Smooth muscle cell of the brain vasculature (primary cell): ENCODE measurements at regions not wholly inside any gene's neighbourhood (a gene's known extent, or its start where the extent isn't known, plus 50 kb on each side); places are given as distances from the start of the nearest gene placed in this dataset.

Experiments used
- DNase-seq: peaks from one replicate; pipeline ENCODE4 v3.0.0-alpha.2; 2012; ENCODE audit warnings: low read depth, low spot score

- no peak for DNase-seq
Measured at GRCh38 chr12:107225635-107226034, 132.3 kb upstream of the CRY1 start.

- DNase-seq: no peak
Measured at GRCh38 chr12:107226126-107226525, 132.8 kb upstream of the CRY1 start.

DNA sequence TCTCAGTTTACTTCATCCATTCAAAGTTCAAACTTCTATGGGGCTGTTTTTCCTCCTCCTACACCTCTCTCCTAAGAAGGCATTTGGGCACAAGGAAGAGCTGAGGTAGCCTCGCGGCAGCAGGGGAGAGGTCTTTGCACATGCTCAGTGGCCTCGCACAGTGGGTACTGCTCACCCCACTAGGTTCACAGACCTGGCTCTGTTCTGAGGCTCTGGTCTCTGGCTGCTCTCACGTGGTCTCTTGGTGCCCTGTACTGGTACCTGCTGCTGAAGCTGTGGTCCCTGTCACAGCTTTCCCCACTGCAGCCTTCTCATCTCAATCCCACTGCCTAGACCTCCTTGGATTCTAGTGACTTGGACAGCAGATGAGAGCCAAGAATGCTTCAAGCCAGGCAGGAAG lies 134.7 kb upstream of the CRY1 start:
- DNase-seq: no peak

- DNase-seq: no peak
Measured at GRCh38 chr12:107229827-107230226, 136.5 kb upstream of the CRY1 start.

DNA sequence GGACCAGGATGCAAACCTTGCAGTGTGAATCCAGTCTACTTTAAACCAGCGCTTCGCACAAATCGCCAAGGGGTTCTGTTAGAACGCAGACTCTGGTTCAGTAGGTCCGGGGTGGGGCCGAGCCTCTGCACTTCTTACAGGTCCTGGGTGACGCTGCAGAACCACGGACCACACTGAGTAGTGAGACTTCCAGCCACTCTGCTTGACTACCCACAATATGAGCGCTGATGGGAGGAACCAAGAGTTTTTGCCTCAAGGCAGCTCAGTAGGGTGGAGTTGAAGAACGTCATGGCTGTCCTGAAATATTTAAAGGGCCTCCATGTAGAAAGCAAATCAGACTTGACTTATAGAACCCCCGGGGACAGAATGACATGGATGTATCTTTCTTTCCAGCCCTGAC lies 138.0 kb upstream of the CRY1 start:
- no peak for DNase-seq

- DNase-seq: no peak
Measured at GRCh38 chr12:107233551-107233950, 140.2 kb upstream of the CRY1 start.

DNA sequence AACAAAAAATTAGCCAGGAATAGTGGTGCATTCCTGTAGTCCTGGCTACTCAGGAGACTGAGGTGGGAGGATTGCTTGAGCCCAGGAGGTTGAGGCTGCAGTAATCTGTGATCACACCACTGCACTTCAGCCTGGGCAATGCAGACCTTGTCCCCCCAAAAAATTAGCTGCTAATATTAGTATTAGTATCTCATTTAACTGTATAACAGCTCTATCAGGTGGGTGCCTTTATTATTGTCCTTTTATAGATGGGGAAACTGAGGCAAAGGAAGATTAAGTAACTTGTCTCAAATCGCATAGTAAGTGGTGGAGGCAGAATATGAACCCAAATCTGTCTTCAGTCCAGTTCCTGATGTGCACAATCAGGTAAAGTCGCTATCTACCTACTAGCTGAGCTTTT lies 142.3 kb upstream of the CRY1 start:
- DNase-seq: no peak

GRCh38 chr12:107236824-107237511 lies 143.6 kb upstream of the CRY1 start:
- no peak for DNase-seq

DNA sequence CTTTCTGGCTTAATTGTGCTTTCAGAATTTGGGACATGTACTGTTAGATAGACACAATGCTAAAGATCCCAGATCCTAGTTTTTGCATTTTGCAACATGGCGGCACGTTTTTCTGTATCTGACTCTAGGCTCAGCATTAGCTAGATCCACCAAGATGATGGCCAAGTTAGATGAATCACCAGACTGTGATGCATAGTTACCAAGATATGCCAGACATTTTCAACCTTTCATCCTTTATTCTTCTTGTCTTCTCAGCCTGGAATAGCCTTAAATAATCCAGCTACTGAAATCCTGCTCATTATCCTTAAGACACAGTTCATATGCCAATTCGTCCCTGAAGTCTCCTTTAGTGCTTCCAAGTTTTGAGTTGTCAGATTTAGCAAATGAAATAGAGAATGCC lies 144.9 kb upstream of the CRY1 start:
- DNase-seq: no peak

GRCh38 chr12:107241411-107241810 lies 148.1 kb upstream of the CRY1 start:
- no peak for DNase-seq

GRCh38 chr12:107242189-107242588 lies 148.8 kb upstream of the CRY1 start:
- no peak for DNase-seq

DNA sequence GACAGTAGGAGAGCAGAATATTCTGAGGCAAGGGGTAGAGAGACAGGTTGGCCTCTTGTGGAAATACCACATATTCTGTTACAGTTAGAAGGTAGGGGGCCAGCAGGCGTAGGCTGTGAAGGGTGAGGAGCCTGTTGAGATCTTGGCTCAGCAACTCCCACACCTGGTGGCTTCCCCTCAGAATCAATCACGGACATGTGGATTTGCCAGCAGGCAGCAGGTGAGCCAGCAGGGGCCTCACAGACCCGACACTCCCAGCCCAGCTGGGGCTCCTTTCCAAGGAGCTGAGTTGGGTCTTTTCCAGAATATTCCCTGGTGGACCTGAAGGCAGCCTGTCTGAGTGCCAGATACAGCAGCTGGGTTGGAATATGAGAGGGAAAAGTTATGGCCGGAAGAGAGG lies 150.0 kb upstream of the CRY1 start:
- no peak for DNase-seq

DNA sequence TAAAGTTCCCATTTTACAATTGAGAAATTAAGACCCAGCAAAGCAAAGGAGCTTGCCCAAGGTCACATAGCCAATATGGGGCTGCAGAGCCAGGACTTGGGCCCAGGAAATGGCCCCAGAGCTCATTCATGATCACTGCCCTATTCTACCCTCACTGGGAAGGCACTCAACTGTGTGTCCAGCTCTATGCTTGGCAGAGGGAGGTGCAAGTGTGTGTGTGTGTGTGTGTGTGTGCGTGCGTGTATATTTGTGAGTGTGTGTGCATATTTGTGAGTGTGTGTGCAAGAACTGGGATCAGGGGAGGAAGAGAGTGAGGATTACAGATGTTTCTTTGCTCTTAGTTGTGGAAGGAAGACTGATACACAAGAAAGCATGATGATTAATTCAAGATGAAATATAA lies 151.2 kb upstream of the CRY1 start:
- no peak for DNase-seq

GRCh38 chr12:107247650-107248049 lies 154.3 kb upstream of the CRY1 start:
- DNase-seq: no peak

- no peak for DNase-seq
Measured at GRCh38 chr12:107248187-107248586, 154.8 kb upstream of the CRY1 start.

DNA sequence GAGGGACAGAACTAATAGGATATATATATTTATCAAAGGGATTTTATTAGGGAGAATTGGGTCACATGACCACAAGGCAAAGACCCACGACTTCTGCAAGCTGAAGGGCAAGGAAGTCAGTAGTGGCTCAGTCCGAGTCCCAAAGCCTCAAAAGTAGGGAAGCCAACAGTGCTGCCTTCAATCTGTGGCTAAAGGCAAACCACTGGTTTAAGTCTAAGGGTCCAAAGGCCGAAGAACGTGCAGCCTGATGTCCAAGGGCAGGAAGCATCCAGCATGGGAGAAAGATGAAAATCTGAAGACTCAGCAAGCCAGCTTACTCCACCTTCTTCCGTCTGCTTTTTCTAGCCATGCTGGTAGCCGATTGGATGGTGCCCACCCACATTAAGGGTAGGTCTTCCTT lies 157.9 kb upstream of the CRY1 start:
- DNase-seq: no peak

GRCh38 chr12:107253361-107253760 lies 160.0 kb upstream of the CRY1 start:
- no peak for DNase-seq

- DNase-seq: no peak
Measured at GRCh38 chr12:107254258-107254856, 161.0 kb upstream of the CRY1 start.

DNA sequence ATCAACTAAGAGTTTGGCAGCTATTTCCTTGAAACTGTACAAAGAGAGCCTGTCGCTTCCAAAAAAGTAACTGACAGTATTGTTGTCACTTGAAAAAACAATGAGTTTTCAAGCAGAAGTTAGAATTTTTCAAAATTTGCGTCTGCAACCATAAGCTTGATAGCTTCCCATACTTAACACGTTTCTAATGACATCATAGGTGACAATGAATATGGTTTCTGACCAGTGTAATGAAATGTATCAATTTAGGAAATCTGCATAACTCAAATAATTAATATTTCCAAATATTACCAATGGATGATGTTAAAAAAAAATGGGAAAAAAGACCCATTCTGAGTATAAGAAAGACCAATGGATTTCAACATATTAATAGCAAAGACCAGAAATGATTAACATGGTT lies 165.4 kb upstream of the CRY1 start:
- no peak for DNase-seq

GRCh38 chr12:107263980-107264379 lies 170.6 kb upstream of the CRY1 start:
- no peak for DNase-seq

DNA sequence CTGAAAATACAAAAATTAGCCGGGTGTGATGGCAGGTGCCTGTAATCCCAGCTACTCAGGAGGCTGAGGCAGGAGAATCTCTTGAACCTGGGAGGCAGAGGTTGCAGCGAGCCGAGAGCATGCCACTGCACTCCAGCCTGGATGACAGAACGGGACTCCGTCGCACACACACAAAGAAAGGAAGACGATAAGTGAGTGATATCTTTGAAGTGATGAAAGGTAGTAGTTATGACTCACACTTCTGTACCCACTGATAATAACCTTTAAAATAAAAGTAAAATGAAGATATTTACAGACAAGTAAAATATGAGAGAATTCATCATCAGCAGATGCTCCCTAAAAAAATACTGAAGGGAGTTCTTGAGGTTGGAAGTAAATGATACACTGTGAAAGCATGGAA lies 171.3 kb upstream of the CRY1 start:
- DNase-seq: no peak

- DNase-seq: no peak
Measured at GRCh38 chr12:107267604-107268003, 174.3 kb upstream of the CRY1 start.

DNA sequence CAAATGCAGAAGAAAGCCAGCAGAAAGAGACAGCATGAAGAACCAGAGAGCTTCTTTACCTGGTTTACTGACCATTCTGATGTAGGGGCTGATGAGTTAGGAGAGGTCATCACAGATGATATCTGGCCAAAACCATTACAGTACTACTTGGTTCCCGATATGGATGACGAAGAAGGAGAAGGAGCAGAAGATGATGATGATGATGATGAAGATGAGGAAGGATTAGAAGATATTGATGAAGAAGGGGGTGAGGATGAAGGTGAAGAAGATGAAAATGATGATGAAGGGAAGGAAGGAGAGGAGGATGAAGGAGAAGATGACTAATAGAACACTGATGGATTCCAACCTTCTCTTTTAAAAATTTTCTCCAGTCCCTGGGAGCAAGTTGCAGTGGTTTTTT lies 178.2 kb upstream of the CRY1 start:
- DNase-seq: no peak

- DNase-seq: no peak
Measured at GRCh38 chr12:107275530-107275929, 182.2 kb upstream of the CRY1 start.
